Left lung (tissue), 4 donors: ENCODE measurements at regions not wholly inside any gene's neighbourhood (a gene's known extent, or its start where the extent isn't known, plus 50 kb on each side); places are given as distances from the start of the nearest gene placed in this dataset.

Source experiments
- ATAC-seq: fragments of 200-7000 bp; cut with Tn5 transposase; one replicate; pipeline ENCODE4 v1.9.1; 2020; ENCODE audit warnings: moderate library complexity
- DNase-seq, 4 donors: peaks; one replicate each; pipeline ENCODE4 v3.0.0-alpha.2; 2013 to 2020
- H3K27ac ChIP-seq, 2 donors: fragments of 200-600 bp; sonication (generic) in 1 of 2; one replicate each; pipeline versions ENCODE4 v1.5.0 to v1.8.0; 2020 to 2021
- H3K27me3 ChIP-seq, 2 donors: fragments of 200-600 bp; sonication (generic) in 1 of 2; one replicate each; pipeline versions ENCODE4 v1.5.0 to v1.8.0; 2020 to 2021
- H3K36me3 ChIP-seq, 2 donors: fragments of 200-600 bp; sonication (generic) in 1 of 2; one replicate each; pipeline versions ENCODE4 v1.5.0 to v1.8.0; 2020 to 2021
- H3K4me1 ChIP-seq, 2 donors: fragments of 200-600 bp; one replicate each; pipeline ENCODE4 v1.8.0; 2021
- H3K4me3 ChIP-seq, 2 donors: fragments of 200-600 bp; sonication (generic) in 1 of 2; one replicate each; pipeline versions ENCODE4 v1.5.0 to v1.8.0; 2020 to 2021; ENCODE audit warnings: mild to moderate bottlenecking in 1 of 2
- H3K9me3 ChIP-seq, 2 donors: fragments of 200-600 bp; sonication (generic) in 1 of 2; one replicate each; pipeline versions ENCODE4 v1.5.0 to v1.8.0; 2020 to 2021
- CTCF ChIP-seq, 2 donors: fragments of 200-600 bp; sonication (generic) in 1 of 2; IDR thresholded peaks; one replicate each; pipeline versions ENCODE4 v1.5.0 to v1.8.0; 2021; ENCODE audit warnings: antibody characterized with exemption in 2 of 2
- intact Hi-C, 2 donors: fragments of 100-400 bp; cut with DNase I; formaldehyde crosslinking; loops; one replicate each; pipeline versions ENCODE4 v1.11.2 to v1.14.2; 2022
- donor health status: DM: no; HTN: yes; CAD: no.
- donor health status: DM: no; HTN: no; CAD: no.

GRCh38 chrX:122868631-122869030 is 315.4 kb upstream of the GRIA3 start:
- Histone ChIP-seq H3K9me3 (no peaks in the 10 kb centered on the region), H3K27ac (no peak overlapping the region), H3K4me1 (no peaks in the 10 kb centered on the region), H3K4me3 (no peak overlapping the region), H3K27me3 (no peaks in the 10 kb centered on the region), H3K36me3 (no peaks in the 10 kb centered on the region)
- ATAC-seq: no peak
- TF ChIP-seq CTCF (IDR thresholded peaks at IDR 0.05): no peak
- DNase-seq: no peak
- intact Hi-C loops: no loop called here

GRCh38 chrX:122869171-122869570 is 314.9 kb upstream of the GRIA3 start:
- H3K27ac ChIP-seq: no peak overlapping the region
- H3K4me3 ChIP-seq: no peak overlapping the region
- no peaks in the 10 kb centered on the region for H3K36me3 ChIP-seq
- DNase-seq (no peak), ATAC-seq (no peak)
- intact Hi-C loops: no loop called here
- no peaks in the 10 kb centered on the region for H3K27me3 ChIP-seq
- TF ChIP-seq CTCF (IDR thresholded peaks at IDR 0.05): no peak
- no peaks in the 10 kb centered on the region for H3K9me3 ChIP-seq
- no peaks in the 10 kb centered on the region for H3K4me1 ChIP-seq

GRCh38 chrX:122878269-122878668 is 305.8 kb upstream of the GRIA3 start:
- Histone ChIP-seq H3K4me1 (no peaks in the 10 kb centered on the region), H3K36me3 (no peaks in the 10 kb centered on the region), H3K27me3 (no peaks in the 10 kb centered on the region), H3K27ac (no peak overlapping the region), H3K4me3 (no peak overlapping the region), H3K9me3 (no peaks in the 10 kb centered on the region)
- intact Hi-C loops: no loop called here
- ATAC-seq (no peak), DNase-seq (no peak)
- no peak for TF ChIP-seq CTCF (IDR thresholded peaks at IDR 0.05)

GRCh38 chrX:122880952-122881351 is 303.1 kb upstream of the GRIA3 start:
- Histone ChIP-seq H3K4me3 (no peak overlapping the region), H3K36me3 (no peaks in the 10 kb centered on the region), H3K27ac (no peak overlapping the region), H3K27me3 (no peaks in the 10 kb centered on the region), H3K4me1 (no peaks in the 10 kb centered on the region), H3K9me3 (no peaks in the 10 kb centered on the region)
- intact Hi-C loops: no loop called here
- ATAC-seq: no peak
- no peak for DNase-seq
- TF ChIP-seq CTCF (IDR thresholded peaks at IDR 0.05): no peak

- ATAC-seq: no peak
- no peak overlapping the region for H3K4me3 ChIP-seq
These were observed 293.3 kb upstream of the GRIA3 start for GRCh38 chrX:122890729-122891128.

More at GRCh38 chrX:122890729-122891128, 293.3 kb upstream of the GRIA3 start:
- Histone ChIP-seq H3K36me3 (no peaks in the 10 kb centered on the region), H3K4me1 (no peaks in the 10 kb centered on the region), H3K9me3 (peaks cover 0 to 2% of the 10 kb centered on the region in 2 donors), H3K27me3 (no peaks in the 10 kb centered on the region), H3K27ac (no peak overlapping the region)
- DNase-seq: no peak
- intact Hi-C loops: no loop called here
- no peak for TF ChIP-seq CTCF (IDR thresholded peaks at IDR 0.05)
